Left cardiac atrium (tissue), 4 donors: ENCODE measurements at regions not wholly inside any gene's neighbourhood (a gene's known extent, or its start where the extent isn't known, plus 50 kb on each side); places are given as distances from the start of the nearest gene placed in this dataset.
"Not testable (repeated sequence)": the region's sequence is repeated elsewhere in the genome, so short reads cannot be mapped to it uniquely, and the experiment has no call there.

Experiments used
- ATAC-seq, 2 donors: fragments of 200-7000 bp; cut with Tn5 transposase; one replicate each; pipeline ENCODE4 v1.9.1; 2020; ENCODE audit warnings: mild to moderate bottlenecking in 2 of 2, moderate library complexity in 2 of 2
- DNase-seq: peaks from one replicate; pipeline ENCODE4 v3.0.0-alpha.2; 2020
- intact Hi-C, 2 donors: fragments of 100-400 bp; cut with DNase I; formaldehyde crosslinking; loops; one replicate each; pipeline versions ENCODE4 v1.14.1 to v1.15.1; 2022 to 2023
- donor health status: DM: no; HTN: yes; CAD: no.
- donor health status: DM: no; HTN: yes; CAD: no; lungs with severe emphysema.
- donor health status: DM: yes; HTN: yes; CAD: no.
- donor health status: Dilated cardiomyopathy.

- no peak for DNase-seq
- intact Hi-C loops, result no loop called here
- ATAC-seq, result no peak
Observed at GRCh38 chr1:209187589-209187988, 395.9 kb upstream of the CAMK1G start.

- DNase-seq (peak; percentile 42), ATAC-seq (peak; percentile 59 to 68)
- intact Hi-C loops, result no loop called here
Observed at GRCh38 chr1:209190591-209191261, 392.8 kb upstream of the CAMK1G start.

- no peak for ATAC-seq
- no peak for DNase-seq
- intact Hi-C loops, result no loop called here
Observed at GRCh38 chr1:209191262-209191634, 392.3 kb upstream of the CAMK1G start.

- ATAC-seq, result no peak
Observed at GRCh38 chr1:209196140-209196539, 387.4 kb upstream of the CAMK1G start.

GRCh38 chr1:209198961-209199750 lies 384.4 kb upstream of the CAMK1G start:
- no peak for ATAC-seq
- intact Hi-C loops, result no loop called here
- no peak for DNase-seq

More at GRCh38 chr1:209196140-209196539, 387.4 kb upstream of the CAMK1G start:
- DNase-seq, result no peak
- intact Hi-C loops, result no loop called here

- intact Hi-C loops, result loop anchor here (5.0 to 10.0 kb wide), 3 partner anchors 155 to 545 kb away; no protein-coding TSS in a partner anchor
- ATAC-seq (peak in 1 of 2 donors; percentile 53), DNase-seq (no peak)
Observed at GRCh38 chr1:209199822-209200221, 383.7 kb upstream of the CAMK1G start.

- DNase-seq, ATAC-seq: not testable (repeated sequence)
- intact Hi-C loops, result loop anchor here (5.0 to 10.0 kb wide), 3 partner anchors 152 to 548 kb away; no protein-coding TSS in a partner anchor
Observed at GRCh38 chr1:209202321-209202720, 381.2 kb upstream of the CAMK1G start.

GRCh38 chr1:209202830-209203532 lies 380.5 kb upstream of the CAMK1G start:
- DNase-seq (no peak), ATAC-seq (no peak)
- intact Hi-C loops, result loop anchor here (5.0 to 10.0 kb wide), 3 partner anchors 152 to 548 kb away; no protein-coding TSS in a partner anchor

- ATAC-seq (no peak), DNase-seq (no peak)
- intact Hi-C loops, result loop anchor here (5.0 to 10.0 kb wide), 3 partner anchors 151 to 549 kb away; no protein-coding TSS in a partner anchor
Observed at GRCh38 chr1:209203533-209203895, 380.0 kb upstream of the CAMK1G start.

GRCh38 chr1:209205039-209205438 lies 378.5 kb upstream of the CAMK1G start:
- ATAC-seq (no peak), DNase-seq (no peak)
- intact Hi-C loops, result loop anchor here (5.0 to 10.0 kb wide), 3 partner anchors 150 to 553 kb away; no protein-coding TSS in a partner anchor

GRCh38 chr1:209207126-209207700 lies 376.3 kb upstream of the CAMK1G start:
- intact Hi-C loops, result loop anchor here (5.0 to 10.0 kb wide), 3 partner anchors 148 to 555 kb away; no protein-coding TSS in a partner anchor
- ATAC-seq (peak; percentile 42 to 49), DNase-seq (no peak)

- intact Hi-C loops, result loop anchor here (5.0 to 10.0 kb wide), 3 partner anchors 147 to 555 kb away; no protein-coding TSS in a partner anchor
Observed at GRCh38 chr1:209207701-209208286, 375.7 kb upstream of the CAMK1G start.

GRCh38 chr1:209208648-209209047 lies 374.9 kb upstream of the CAMK1G start:
- ATAC-seq (no peak), DNase-seq (no peak)
- intact Hi-C loops, result loop anchor here (5.0 to 10.0 kb wide), 3 partner anchors 146 to 556 kb away; no protein-coding TSS in a partner anchor

More at GRCh38 chr1:209207701-209208286, 375.7 kb upstream of the CAMK1G start:
- ATAC-seq (peak; percentile 95 to 96), DNase-seq (peak; percentile 74)

- intact Hi-C loops, result no loop called here
- ATAC-seq (no peak), DNase-seq (no peak)
Observed at GRCh38 chr1:209213989-209214388, 369.5 kb upstream of the CAMK1G start.

GRCh38 chr1:209215826-209216225 lies 367.7 kb upstream of the CAMK1G start:
- intact Hi-C loops, result no loop called here
- ATAC-seq, result no peak

GRCh38 chr1:209218113-209218512 lies 365.4 kb upstream of the CAMK1G start:
- ATAC-seq (no peak), DNase-seq (no peak)
- intact Hi-C loops, result no loop called here

More at GRCh38 chr1:209215826-209216225, 367.7 kb upstream of the CAMK1G start:
- no peak for DNase-seq

GRCh38 chr1:209218981-209219380 lies 364.5 kb upstream of the CAMK1G start:
- no peak for DNase-seq
- intact Hi-C loops, result no loop called here
- no peak for ATAC-seq

- ATAC-seq (peak in 1 of 2 donors; percentile 57), DNase-seq (no peak)
- intact Hi-C loops, result no loop called here
Observed at GRCh38 chr1:209219791-209220524, 363.6 kb upstream of the CAMK1G start.
